GM23338 (cell line): ENCODE measurements at regions not wholly inside any gene's neighbourhood (a gene's known extent, or its start where the extent isn't known, plus 50 kb on each side); places are given as distances from the start of the nearest gene placed in this dataset.

Source experiments
- ATAC-seq: fragments of 200-7000 bp; cut with Tn5 transposase; 3 replicates; pipeline ENCODE4 v1.9.1; 2020
- DNase-seq: peaks from one replicate; pipeline ENCODE4 v3.0.0-alpha.2; 2015; ENCODE audit warnings: low spot score
- H2AFZ ChIP-seq: fragments of 200-600 bp; sonication (generic); 2 replicates; pipeline ENCODE4 v1.8.0; 2016; ENCODE audit warnings: antibody characterized with exemption, mild to moderate bottlenecking, moderate library complexity
- H3F3A ChIP-seq: fragments of 200-600 bp; sonication (generic); replicated peaks from 2 replicates; pipeline ENCODE4 v1.8.0; 2017; ENCODE audit warnings: antibody characterized with exemption, mixed run types, low read depth
- H3K27ac ChIP-seq: fragments of 200-600 bp; sonication (generic); 2 replicates; pipeline ENCODE4 v1.6.1; 2016; ENCODE audit warnings: low read depth
- H3K27me3 ChIP-seq: fragments of 200-600 bp; sonication (generic); 2 replicates; pipeline ENCODE4 v1.8.0; 2016; ENCODE audit warnings: mild to moderate bottlenecking, mixed run types, moderate library complexity; ENCODE audit not compliant: insufficient read depth
- H3K36me3 ChIP-seq: fragments of 200-600 bp; sonication (generic); 2 replicates; pipeline ENCODE4 v1.8.0; 2016; ENCODE audit warnings: mild to moderate bottlenecking; ENCODE audit not compliant: insufficient read depth
- H3K4me1 ChIP-seq: fragments of 200-600 bp; sonication (generic); 2 replicates; pipeline ENCODE4 v1.8.0; 2016; ENCODE audit warnings: mild to moderate bottlenecking, moderate library complexity; ENCODE audit not compliant: insufficient read depth
- H3K4me2 ChIP-seq: fragments of 200-600 bp; sonication (generic); 2 replicates; pipeline ENCODE4 v1.7.1; 2017; ENCODE audit warnings: mixed run types
- H3K4me3 ChIP-seq: fragments of 200-600 bp; sonication (generic); 2 replicates; pipeline ENCODE4 v1.6.1; 2016; ENCODE audit warnings: mixed run types
- H3K79me2 ChIP-seq: fragments of 200-600 bp; sonication (generic); replicated peaks from 2 replicates; pipeline ENCODE4 v1.8.0; 2017; ENCODE audit warnings: mild to moderate bottlenecking; ENCODE audit not compliant: insufficient read depth
- H3K9me2 ChIP-seq: fragments of 200-600 bp; sonication (generic); 2 replicates; pipeline ENCODE4 v1.8.0; 2017; ENCODE audit not compliant: insufficient read depth
- H4K20me1 ChIP-seq: fragments of 200-600 bp; sonication (generic); replicated peaks from 2 replicates; pipeline ENCODE4 v1.8.0; 2017; ENCODE audit warnings: mild to moderate bottlenecking; ENCODE audit not compliant: insufficient read depth
- H3K27ac Mint-ChIP-seq: 2 replicates; pipeline ENCODE4 v1.8.0; 2020; ENCODE audit warnings: inconsistent platforms, mild to moderate bottlenecking, moderate library complexity, mixed read lengths
- H3K27me3 Mint-ChIP-seq: 3 replicates; pipeline ENCODE4 v1.8.0; 2022; ENCODE audit warnings: low read depth, mild to moderate bottlenecking, moderate library complexity, mixed read lengths, inconsistent platforms; ENCODE audit not compliant: insufficient read depth, poor library complexity
- H3K36me3 Mint-ChIP-seq: 3 replicates; pipeline ENCODE4 v1.8.0; 2021; ENCODE audit warnings: low read depth, mild to moderate bottlenecking, inconsistent platforms, moderate library complexity, mixed read lengths
- H3K4me1 Mint-ChIP-seq: 3 replicates; pipeline ENCODE4 v1.8.0; 2020; ENCODE audit warnings: mild to moderate bottlenecking, inconsistent platforms, mixed read lengths
- H3K4me3 Mint-ChIP-seq: 3 replicates; pipeline ENCODE4 v1.8.0; 2021; ENCODE audit warnings: moderate library complexity, mild to moderate bottlenecking, inconsistent platforms, mixed read lengths
- H3K9me3 Mint-ChIP-seq: 3 replicates; pipeline ENCODE4 v1.8.0; 2020; ENCODE audit warnings: moderate library complexity, mild to moderate bottlenecking, inconsistent platforms, mixed read lengths
- CREB1 ChIP-seq: fragments of 250-450 bp; sonication (Bioruptor Pico); IDR thresholded peaks from 2 replicates; pipeline ENCODE4 v1.5.0; 2020; ENCODE audit warnings: low read depth, mild to moderate bottlenecking, moderate library complexity
- CTCF ChIP-seq, 2 experiments: fragments of 200-600 bp in 1 of 2; sonication (generic) in 1 of 2; conservative IDR thresholded peaks; 2 replicates each; pipeline versions ENCODE4 v1.5.1 to v1.6.1; 2016 to 2017; ENCODE audit warnings: antibody characterized with exemption in 2 of 2, low read depth in 2 of 2, mild to moderate bottlenecking in 2 of 2, moderate library complexity in 1 of 2
- ETS1 ChIP-seq: IDR thresholded peaks from 2 replicates; pipeline ENCODE4 v1.6.1; 2016; ENCODE audit warnings: antibody characterized with exemption
- EZH2 ChIP-seq: fragments of 200-600 bp; sonication (generic); IDR thresholded peaks from one replicate; pipeline ENCODE4 v1.8.0; 2017; ENCODE audit warnings: antibody characterized with exemption, mild to moderate bottlenecking, low read depth; ENCODE audit not compliant: unreplicated experiment
- EZH2phosphoT487 ChIP-seq: fragments of 200-600 bp; sonication (generic); IDR thresholded peaks from one replicate; pipeline ENCODE4 v1.8.1; 2018; ENCODE audit warnings: antibody characterized with exemption; ENCODE audit not compliant: unreplicated experiment
- JUNB ChIP-seq: IDR thresholded peaks from one replicate; pipeline ENCODE4 v1.6.1; 2016; ENCODE audit warnings: antibody characterized with exemption; ENCODE audit not compliant: unreplicated experiment
- NANOG ChIP-seq: IDR thresholded peaks from 2 replicates; pipeline ENCODE4 v1.6.1; 2016; ENCODE audit warnings: antibody characterized with exemption, borderline replicate concordance
- POLR2AphosphoS5 ChIP-seq: IDR thresholded peaks from 2 replicates; pipeline ENCODE4 v1.6.1; 2016; ENCODE audit warnings: antibody characterized with exemption, low read depth
- REST ChIP-seq: IDR thresholded peaks from one replicate; pipeline ENCODE4 v1.6.1; 2018; ENCODE audit warnings: antibody characterized with exemption; ENCODE audit not compliant: unreplicated experiment
- STAT1 ChIP-seq: IDR thresholded peaks from one replicate; pipeline ENCODE4 v1.6.1; 2016; ENCODE audit warnings: antibody characterized with exemption; ENCODE audit not compliant: unreplicated experiment
- ZNF114 ChIP-seq: fragments of 250-450 bp; sonication (Bioruptor Pico); IDR thresholded peaks from 2 replicates; pipeline ENCODE4 v1.5.0; 2020; ENCODE audit warnings: mild to moderate bottlenecking, moderate library complexity
- ZNF331 ChIP-seq: fragments of 250-450 bp; sonication (Bioruptor Pico); IDR thresholded peaks from 2 replicates; pipeline ENCODE4 v1.5.0; 2020; ENCODE audit warnings: low read depth, mild to moderate bottlenecking, moderate library complexity
- ZNF462 ChIP-seq: fragments of 250-450 bp; sonication (Bioruptor Pico); IDR thresholded peaks from 2 replicates; pipeline ENCODE4 v1.5.0; 2020; ENCODE audit warnings: mild to moderate bottlenecking, moderate library complexity

- H4K20me1 ChIP-seq: no peaks in the 10 kb centered on the region
- H2AFZ ChIP-seq: no peak overlapping the region
- Mint-ChIP-seq H3K36me3 (no peaks in the 10 kb centered on the region), H3K27me3 (peaks cover 6% of the 10 kb centered on the region), H3K27ac (peak overlapping the region; percentile 76; the same call in 1 of the 2 replicates), H3K4me1 (peaks cover 13% of the 10 kb centered on the region; the same call in 2 of the 3 replicates), H3K4me3 (no peak overlapping the region), H3K9me3 (no peaks in the 10 kb centered on the region)
- no peak overlapping the region for H3K4me3 ChIP-seq
- H3K9me2 ChIP-seq: no peaks in the 10 kb centered on the region
- H3K36me3 ChIP-seq: no peaks in the 10 kb centered on the region
- no peak overlapping the region for H3K4me2 ChIP-seq
- no peaks in the 10 kb centered on the region for H3K4me1 ChIP-seq
- DNase-seq (no peak), ATAC-seq (no peak)
- H3K27me3 ChIP-seq: no peaks in the 10 kb centered on the region
- H3F3A ChIP-seq: no peaks in the 10 kb centered on the region
- no peak overlapping the region for H3K27ac ChIP-seq
- TF ChIP-seq ETS1 (no peak), ZNF462 (CRISPR knock-in tag) (no peak), POLR2AphosphoS5 (no peak), CREB1 (CRISPR knock-in tag) (no peak), EZH2phosphoT487 (no peak), REST (no peak), ZNF331 (no peak), NANOG (no peak), JUNB (no peak), ZNF114 (CRISPR knock-in tag) (no peak), STAT1 (no peak), EZH2 (no peak), CTCF (conservative IDR thresholded peaks at IDR 0.05; ENCODE audit: low read depth in 2 of 2) (no peak)
- no peaks in the 10 kb centered on the region for H3K79me2 ChIP-seq
Measured at GRCh38 chr5:60261732-60262131, 368.2 kb upstream of the PDE4D start.
